Esophagus squamous epithelium (tissue), 5 donors: ENCODE measurements at regions not wholly inside any gene's neighbourhood (a gene's known extent, or its start where the extent isn't known, plus 50 kb on each side); places are given as distances from the start of the nearest gene placed in this dataset.

ENCODE experiments used
- DNase-seq: peaks from one replicate; lab custom pipeline; 2025; lab: John Stamatoyannopoulos, UW
- H3K27ac ChIP-seq, 4 donors: fragments of 200-600 bp; sonication (generic); one replicate each; pipeline ENCODE4 v1.5.1; 2016 to 2019; ENCODE audit warnings: mild to moderate bottlenecking in 1 of 4
- H3K27me3 ChIP-seq, 4 donors: fragments of 200-600 bp; sonication (generic); 1 replicate in 3 of 4; 2 replicates in 1 of 4; pipeline versions ENCODE4 v1.5.1 to v1.6.0; 2017 to 2021; ENCODE audit warnings: antibody characterized with exemption in 1 of 4
- H3K36me3 ChIP-seq, 3 donors: fragments of 200-600 bp; sonication (generic); one replicate each; pipeline ENCODE4 v1.5.1; 2016 to 2019
- H3K4me1 ChIP-seq, 3 donors: fragments of 200-600 bp; sonication (generic); one replicate each; pipeline ENCODE4 v1.5.1; 2017 to 2019
- H3K4me3 ChIP-seq, 4 donors: fragments of 200-600 bp; sonication (generic); 1 replicate in 3 of 4; 2 replicates in 1 of 4; pipeline ENCODE4 v1.5.1; 2016 to 2019; ENCODE audit warnings: mild to moderate bottlenecking in 2 of 4, moderate library complexity in 1 of 4
- H3K9me3 ChIP-seq, 3 donors: fragments of 200-600 bp; sonication (generic); one replicate each; pipeline ENCODE4 v1.5.1; 2016 to 2019
- POLR2A ChIP-seq, 4 donors: fragments of 450-650 bp; IDR thresholded peaks; one replicate each; pipeline ENCODE4 v1.6.1; 2017; ENCODE audit warnings: antibody characterized with exemption in 4 of 4, mild to moderate bottlenecking in 4 of 4, moderate library complexity in 3 of 4
- WGBS, 2 donors: methylation state at CpG; one replicate each; pipeline ENCODE4 v1.1.5; 2018; 5-methylcytosine and 5-hydroxymethylcytosine counted together
- intact Hi-C: fragments of 100-400 bp; cut with DNase I; formaldehyde crosslinking; loops from one replicate; pipeline ENCODE4 v1.15.0; 2022
- TF ChIP-seq, protein P1 (sequence below), 6 experiments: fragments of 450-650 bp in 4 of 6; fragments of 200-600 bp in 2 of 6; sonication (generic) in 2 of 6; IDR thresholded peaks; one replicate each; pipeline ENCODE4 v1.5.1; 2016 to 2019; ENCODE audit warnings: antibody characterized with exemption in 6 of 6, mild to moderate bottlenecking in 4 of 6, moderate library complexity in 4 of 6
- donor health status: DM: yes; HTN: yes; CAD: no.

- TF ChIP-seq, protein P1, sequence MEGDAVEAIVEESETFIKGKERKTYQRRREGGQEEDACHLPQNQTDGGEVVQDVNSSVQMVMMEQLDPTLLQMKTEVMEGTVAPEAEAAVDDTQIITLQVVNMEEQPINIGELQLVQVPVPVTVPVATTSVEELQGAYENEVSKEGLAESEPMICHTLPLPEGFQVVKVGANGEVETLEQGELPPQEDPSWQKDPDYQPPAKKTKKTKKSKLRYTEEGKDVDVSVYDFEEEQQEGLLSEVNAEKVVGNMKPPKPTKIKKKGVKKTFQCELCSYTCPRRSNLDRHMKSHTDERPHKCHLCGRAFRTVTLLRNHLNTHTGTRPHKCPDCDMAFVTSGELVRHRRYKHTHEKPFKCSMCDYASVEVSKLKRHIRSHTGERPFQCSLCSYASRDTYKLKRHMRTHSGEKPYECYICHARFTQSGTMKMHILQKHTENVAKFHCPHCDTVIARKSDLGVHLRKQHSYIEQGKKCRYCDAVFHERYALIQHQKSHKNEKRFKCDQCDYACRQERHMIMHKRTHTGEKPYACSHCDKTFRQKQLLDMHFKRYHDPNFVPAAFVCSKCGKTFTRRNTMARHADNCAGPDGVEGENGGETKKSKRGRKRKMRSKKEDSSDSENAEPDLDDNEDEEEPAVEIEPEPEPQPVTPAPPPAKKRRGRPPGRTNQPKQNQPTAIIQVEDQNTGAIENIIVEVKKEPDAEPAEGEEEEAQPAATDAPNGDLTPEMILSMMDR (IDR thresholded peaks at IDR 0.05) = no peak
- Histone ChIP-seq H3K9me3 (no peaks in the 10 kb centered on the region), H3K4me3 (no peak overlapping the region), H3K4me1 (no peaks in the 10 kb centered on the region), H3K27ac (no peak overlapping the region), H3K27me3 (no peaks in the 10 kb centered on the region), H3K36me3 (no peaks in the 10 kb centered on the region)
- intact Hi-C loops = no loop called here
- DNase-seq = no peak
- 91 to 93% methylated on average over 3 of the region's 3 CpGs for WGBS, 2 donors
Measured at GRCh38 chr7:140283472-140283871, 106.7 kb upstream of the KDM7A start.

- DNase-seq = no peak
- no peak overlapping the region for H3K27ac ChIP-seq
- intact Hi-C loops = no loop called here
- no peaks in the 10 kb centered on the region for H3K9me3 ChIP-seq
- no peaks in the 10 kb centered on the region for H3K4me1 ChIP-seq
- TF ChIP-seq POLR2A (IDR thresholded peaks at IDR 0.05) = no peak
- TF ChIP-seq, protein P1 (IDR thresholded peaks at IDR 0.05) = no peak
- no peaks in the 10 kb centered on the region for H3K36me3 ChIP-seq
- H3K4me3 ChIP-seq = no peak overlapping the region
- H3K27me3 ChIP-seq = no peaks in the 10 kb centered on the region
- WGBS, 2 donors = 80 to 89% methylated on average over 1 of the region's 5 CpGs
Measured at GRCh38 chr7:140281960-140282359, 105.2 kb upstream of the KDM7A start.

DNA sequence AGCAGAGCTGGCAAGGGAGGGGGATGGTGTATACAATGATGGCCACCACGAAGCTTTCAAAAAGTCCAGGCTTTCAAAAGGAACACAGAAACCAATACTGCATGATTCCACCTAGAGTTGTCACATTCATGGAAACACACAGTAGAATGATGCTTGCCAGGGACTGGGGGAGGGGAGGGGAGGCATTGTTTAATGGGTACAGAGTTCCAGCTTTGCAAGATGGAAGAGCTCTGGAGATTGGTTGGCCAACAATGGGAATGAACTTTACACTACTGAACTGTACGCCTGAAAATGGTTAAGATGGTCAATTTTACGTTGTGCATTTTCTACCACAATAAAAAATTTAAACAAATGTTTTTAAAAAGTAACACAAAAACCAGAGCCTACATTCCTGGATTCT, 104.5 kb upstream of the KDM7A start:
- H3K27me3 ChIP-seq = no peaks in the 10 kb centered on the region
- no peaks in the 10 kb centered on the region for H3K4me1 ChIP-seq
- H3K36me3 ChIP-seq = no peaks in the 10 kb centered on the region
- H3K9me3 ChIP-seq = no peaks in the 10 kb centered on the region
- intact Hi-C loops = no loop called here
- no peak overlapping the region for H3K4me3 ChIP-seq
- no peak overlapping the region for H3K27ac ChIP-seq
- no peak for TF ChIP-seq POLR2A (IDR thresholded peaks at IDR 0.05)
- TF ChIP-seq, protein P1 (IDR thresholded peaks at IDR 0.05) = no peak
- 70 to 90% methylated on average over 3 of the region's 3 CpGs for WGBS, 2 donors
- DNase-seq = no peak

DNA sequence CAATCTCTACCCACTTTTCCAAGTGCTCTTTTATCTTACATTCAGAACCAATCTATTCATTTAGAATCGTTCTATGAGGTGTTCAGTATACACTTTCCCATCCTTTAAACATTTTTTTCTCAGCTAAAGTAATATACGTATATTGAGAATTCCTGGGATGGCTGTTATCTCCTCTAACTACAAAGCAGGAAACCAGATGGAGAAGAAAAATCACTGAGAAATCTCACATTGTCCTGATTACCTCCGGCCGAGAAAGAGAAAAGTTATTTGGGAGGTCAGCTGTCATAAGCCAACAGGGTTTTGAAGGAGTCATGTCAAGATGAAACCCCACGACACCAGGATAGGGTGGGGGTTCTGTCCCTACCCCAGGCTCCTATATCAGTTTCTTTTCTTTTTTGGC, 99.2 kb upstream of the KDM7A start:
- WGBS, 2 donors = 63 to 68% methylated on average over 5 of the region's 5 CpGs
- Histone ChIP-seq H3K27ac (peak overlapping the region in 1 of 4 donors; percentile 8), H3K4me3 (no peak overlapping the region), H3K27me3 (no peaks in the 10 kb centered on the region), H3K4me1 (no peaks in the 10 kb centered on the region), H3K9me3 (no peaks in the 10 kb centered on the region), H3K36me3 (no peaks in the 10 kb centered on the region)
- intact Hi-C loops = no loop called here
- DNase-seq = no peak
- TF ChIP-seq, protein P1 (IDR thresholded peaks at IDR 0.05) = no peak
- TF ChIP-seq POLR2A (IDR thresholded peaks at IDR 0.05) = no peak

DNA sequence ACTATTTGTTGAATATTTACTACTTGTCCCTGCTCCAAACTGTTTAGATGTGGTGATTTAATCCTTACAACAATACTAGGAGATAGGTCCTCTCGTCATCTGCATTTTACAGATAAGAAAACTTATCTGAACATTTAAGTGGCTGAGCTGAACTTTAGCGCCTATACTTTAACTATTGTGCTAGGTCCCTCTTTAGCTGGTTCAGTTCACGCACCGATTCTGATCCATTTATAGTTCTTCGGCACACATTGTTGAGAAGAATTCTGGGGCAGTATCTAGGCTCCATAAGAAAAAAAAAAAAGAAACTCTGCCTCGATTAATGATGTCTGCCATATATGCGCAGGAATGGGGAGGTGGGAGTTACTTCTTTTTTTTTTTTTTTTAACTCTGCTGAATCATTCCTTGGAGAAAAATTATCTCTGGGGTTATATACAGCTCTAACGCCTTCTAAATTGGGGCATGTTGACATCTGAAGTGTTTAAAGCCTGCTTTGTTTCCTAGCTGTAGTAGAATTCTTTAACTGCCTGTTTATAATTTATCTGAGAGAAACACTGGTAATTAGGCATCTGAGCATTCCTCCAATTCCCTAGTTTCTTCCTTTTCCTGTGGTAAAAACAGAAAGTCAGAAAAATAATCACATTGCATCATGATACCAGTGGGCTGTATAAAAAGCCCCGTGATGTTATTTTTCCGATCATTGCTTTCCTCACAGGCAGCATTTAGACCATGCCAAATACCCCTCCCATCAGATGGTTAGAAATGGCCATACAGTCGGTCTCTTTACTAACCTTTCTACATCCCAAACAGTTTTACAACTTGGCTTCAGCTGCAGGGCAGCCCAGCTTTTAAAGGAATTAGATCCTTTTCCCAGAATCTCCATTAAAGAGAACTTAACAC, 98.5 kb upstream of the KDM7A start:
- H3K4me3 ChIP-seq = peak overlapping the region in 1 of 4 donors; percentile 28
- intact Hi-C loops = no loop called here
- H3K36me3 ChIP-seq = no peaks in the 10 kb centered on the region
- peak overlapping the region in 1 of 4 donors; percentile 8 for H3K27ac ChIP-seq
- 51 to 63% methylated on average over 11 of the region's 11 CpGs for WGBS, 2 donors
- DNase-seq = no peak
- no peaks in the 10 kb centered on the region for H3K27me3 ChIP-seq
- no peaks in the 10 kb centered on the region for H3K9me3 ChIP-seq
- TF ChIP-seq, protein P1 (IDR thresholded peaks at IDR 0.05) = no peak
- TF ChIP-seq POLR2A (IDR thresholded peaks at IDR 0.05) = no peak
- no peaks in the 10 kb centered on the region for H3K4me1 ChIP-seq
